OCI-LY7 (cell line): ENCODE measurements at regions not wholly inside any gene's neighbourhood (a gene's known extent, or its start where the extent isn't known, plus 50 kb on each side); places are given as distances from the start of the nearest gene placed in this dataset.

Experiments used
- BruUV-seq: library from RNA; stranded (reverse); fragments of 400-500 nt; replicated peaks from 2 replicates; lab custom pipeline; 2021; lab: Mats Ljungman, UMichigan
- CTCF ChIA-PET: fragments of 300-600 bp; sonication (Branson Sonifier 250); formaldehyde crosslinking; loops from one replicate; lab custom pipeline; 2022; ENCODE audit warnings: antibody characterized with exemption; ENCODE audit not compliant: unreplicated experiment; lab: Charles Lee
- POLR2A ChIA-PET: fragments of 300-600 bp; sonication (Branson Sonifier 250); formaldehyde crosslinking; loops from one replicate; lab custom pipeline; 2022; ENCODE audit warnings: antibody characterized with exemption; lab: Charles Lee
- DNase-seq: peaks from one replicate; pipeline ENCODE4 v3.0.0-alpha.2; 2015; ENCODE audit warnings: low spot score
- H2AFZ ChIP-seq: fragments of 200-600 bp; sonication (generic), shearing (Covaris generic); 2 replicates; pipeline ENCODE4 v1.6.1; 2014; ENCODE audit warnings: mild to moderate bottlenecking, antibody characterized with exemption, low read length, moderate library complexity
- H3K27ac ChIP-seq: fragments of 200-600 bp; sonication (generic); 2 replicates; pipeline ENCODE4 v1.5.1; 2014; ENCODE audit warnings: mixed run types, low read depth, mild to moderate bottlenecking, moderate library complexity, low read length, inconsistent platforms; ENCODE audit not compliant: poor library complexity, severe bottlenecking
- H3K36me3 ChIP-seq: fragments of 200-600 bp; sonication (generic); 2 replicates; pipeline ENCODE4 v1.6.1; 2014; ENCODE audit warnings: mild to moderate bottlenecking, antibody characterized with exemption, low read length, moderate library complexity, mixed read lengths; ENCODE audit not compliant: insufficient read depth
- H3K4me1 ChIP-seq: fragments of 200-600 bp; sonication (generic); 2 replicates; pipeline ENCODE4 v1.5.1; 2014; ENCODE audit warnings: mild to moderate bottlenecking, low read length; ENCODE audit not compliant: insufficient read depth, poor library complexity, severe bottlenecking
- H3K4me2 ChIP-seq: fragments of 200-600 bp; sonication (generic); 2 replicates; pipeline ENCODE4 v1.6.1; 2014; ENCODE audit warnings: mild to moderate bottlenecking, low read length
- H3K4me3 ChIP-seq: fragments of 200-600 bp; sonication (generic); 2 replicates; pipeline ENCODE4 v1.5.1; 2014; ENCODE audit warnings: mild to moderate bottlenecking, low read depth, low read length; ENCODE audit not compliant: poor library complexity, severe bottlenecking
- H3K79me2 ChIP-seq: fragments of 200-600 bp; sonication (generic); 2 replicates; pipeline ENCODE4 v1.6.1; 2016; ENCODE audit warnings: low read depth, mild to moderate bottlenecking, low read length, moderate library complexity, mixed read lengths; ENCODE audit not compliant: insufficient read depth
- H3K9me2 ChIP-seq: fragments of 200-600 bp; sonication (generic); 2 replicates; pipeline ENCODE4 v1.6.1; 2016; ENCODE audit warnings: mild to moderate bottlenecking, low read length, mixed read lengths; ENCODE audit not compliant: insufficient read depth
- H3K9me3 ChIP-seq: fragments of 200-600 bp; sonication (generic); 2 replicates; pipeline ENCODE4 v1.6.1; 2014; ENCODE audit warnings: mild to moderate bottlenecking, mixed run types, low read length, mixed read lengths
- H4K20me1 ChIP-seq: fragments of 200-600 bp; sonication (generic); 2 replicates; pipeline ENCODE4 v1.6.1; 2014; ENCODE audit warnings: mild to moderate bottlenecking, antibody characterized with exemption, low read length, moderate library complexity, mixed read lengths; ENCODE audit not compliant: insufficient read depth
- CTCF ChIP-seq: fragments of 200-600 bp; sonication (generic); conservative IDR thresholded peaks from 2 replicates; pipeline ENCODE4 v1.5.1; 2014; ENCODE audit warnings: mild to moderate bottlenecking, antibody characterized with exemption, low read length, moderate library complexity, mixed read lengths
- EZH2phosphoT487 ChIP-seq: fragments of 200-600 bp; sonication (generic); IDR thresholded peaks from 2 replicates; pipeline ENCODE4 v1.6.1; 2018; ENCODE audit warnings: low read depth, borderline replicate concordance, mild to moderate bottlenecking, mixed run types, antibody characterized with exemption, low read length, moderate library complexity, mixed read lengths
- intact Hi-C: fragments of 100-400 bp; cut with micrococcal nuclease; formaldehyde crosslinking; loops from one replicate; pipeline ENCODE4 v1.10.0; 2022; ENCODE audit not compliant: unreplicated experiment

DNA sequence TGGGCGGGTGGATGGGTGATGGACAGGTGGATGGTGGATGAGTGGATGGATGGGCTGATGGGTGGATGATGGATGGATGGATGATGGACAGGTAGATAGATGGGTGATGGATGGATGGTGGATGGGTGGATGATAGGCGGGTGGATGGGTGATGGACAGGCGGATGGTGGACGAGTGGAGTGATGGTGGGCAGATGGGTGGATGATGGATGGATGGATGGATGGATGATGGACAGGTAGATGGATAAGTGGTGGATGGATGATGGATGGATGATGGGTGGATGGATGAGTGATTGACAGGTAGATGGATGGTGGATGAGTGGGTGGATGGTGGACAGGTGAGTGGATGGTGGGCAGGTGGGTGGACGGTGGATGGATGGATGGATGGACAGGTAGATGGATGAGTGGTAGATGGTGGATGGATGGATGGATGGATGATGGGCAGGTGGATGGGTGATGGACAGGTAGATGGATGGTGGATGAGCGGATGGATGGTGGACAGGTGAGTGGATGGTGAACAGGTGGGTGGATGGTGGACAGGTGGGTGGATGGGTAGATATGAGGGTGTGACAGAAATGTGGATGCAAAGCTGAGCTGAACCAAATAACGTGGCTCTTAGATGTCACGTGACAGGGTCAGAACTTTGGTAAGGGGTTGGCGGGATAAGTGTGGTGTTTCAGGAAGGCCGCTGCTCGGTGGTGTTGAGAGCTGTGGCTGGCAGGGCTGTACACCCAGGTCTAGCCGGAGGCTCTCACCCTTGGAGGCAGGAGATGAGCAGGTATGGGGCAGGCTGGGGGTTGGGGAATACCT is 234.3 kb upstream of the CIBAR2 start:
- Histone ChIP-seq H3K4me3 (no peak overlapping the region), H3K9me3 (no peaks in the 10 kb centered on the region), H3K9me2 (no peaks in the 10 kb centered on the region), H3K27ac (no peak overlapping the region), H2AFZ (no peak overlapping the region), H3K4me1 (no peaks in the 10 kb centered on the region), H3K79me2 (no peaks in the 10 kb centered on the region), H4K20me1 (no peaks in the 10 kb centered on the region), H3K36me3 (no peaks in the 10 kb centered on the region), H3K4me2 (no peak overlapping the region)
- TF ChIP-seq CTCF: no peak
- no peak for TF ChIP-seq EZH2phosphoT487
- ChIA-PET CTCF (interaction anchor here (0.9 kb wide), 1 partner anchor 40 kb away, joined by 4 read pairs; no protein-coding TSS in a partner anchor), POLR2A (interaction anchor here (0.6 kb wide), 1 partner anchor 9 kb away, joined by 3 read pairs; no protein-coding TSS in a partner anchor)
- intact Hi-C loops: no loop called here
- no peak for DNase-seq
- BruUV-seq: no TSS peak

- Histone ChIP-seq H3K4me2 (no peak overlapping the region), H3K4me1 (no peaks in the 10 kb centered on the region), H3K36me3 (no peaks in the 10 kb centered on the region), H2AFZ (no peak overlapping the region), H3K4me3 (no peak overlapping the region), H3K27ac (no peak overlapping the region), H3K79me2 (no peaks in the 10 kb centered on the region), H3K9me3 (no peaks in the 10 kb centered on the region), H3K9me2 (no peaks in the 10 kb centered on the region), H4K20me1 (no peaks in the 10 kb centered on the region)
- POLR2A ChIA-PET: interaction anchor here (0.6 to 1.6 kb wide), 2 partner anchors 10 to 12 kb away, joined by 3 read pairs; no protein-coding TSS in a partner anchor
- CTCF ChIA-PET: interaction anchor here (0.9 kb wide), 1 partner anchor 39 kb away, joined by 4 read pairs; no protein-coding TSS in a partner anchor
- intact Hi-C loops: no loop called here
- no peak for DNase-seq
- TF ChIP-seq CTCF (peak; percentile 56), EZH2phosphoT487 (no peak)
- no TSS peak for BruUV-seq
Observed at GRCh38 chr16:85347213-85347591, 234.9 kb upstream of the CIBAR2 start.
